ENCODE measurements at regions not wholly inside any gene's neighbourhood (a gene's known extent, or its start where the extent isn't known, plus 50 kb on each side); places are given as distances from the start of the nearest gene placed in this dataset.
A peak's percentile ranks its signal among the peaks of the same experiment; 100 is the strongest.
"Not testable (repeated sequence)": the region's sequence is repeated elsewhere in the genome, so short reads cannot be mapped to it uniquely, and the experiment has no call there.

DNA sequence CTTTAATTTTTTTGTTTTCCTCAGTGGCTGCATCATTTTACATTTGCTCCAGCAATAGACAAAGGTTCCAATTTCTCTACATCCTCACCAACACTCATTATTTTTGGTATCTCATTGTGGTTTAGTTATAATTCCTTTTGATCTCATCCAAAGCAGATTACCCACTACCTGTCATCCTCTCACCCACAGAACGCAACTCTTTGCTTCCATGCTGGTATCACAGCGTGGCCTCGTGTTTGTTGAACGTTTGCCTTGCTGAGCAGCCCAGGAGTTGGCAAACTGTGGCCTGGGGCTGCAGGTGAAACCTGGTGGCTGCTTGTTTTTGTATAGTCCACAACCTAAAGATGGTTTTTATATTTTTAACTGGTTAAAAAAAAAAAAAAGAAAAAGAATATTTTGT is 181.9 kb downstream of the BCAS1 start:
- whole genome bisulfite sequencing, 2 donors: 67 to 70% methylated on average over 4 of the region's 4 CpGs
- Histone ChIP-seq H3K27ac (no peak overlapping the region), H3K4me1 (no peaks in the 10 kb centered on the region), H3K27me3 (no peaks in the 10 kb centered on the region), H3K36me3 (replicated peaks in 1 of 2; ENCODE audit: insufficient read depth in 1 of 2, low read depth in 2 of 2) (no peaks in the 10 kb centered on the region), H3K9me3 (no peaks in the 10 kb centered on the region), H3K4me3 (no peak overlapping the region)
- no peak for TF ChIP-seq POLR2A (IDR thresholded peaks at IDR 0.05)
- TF ChIP-seq, protein P1, sequence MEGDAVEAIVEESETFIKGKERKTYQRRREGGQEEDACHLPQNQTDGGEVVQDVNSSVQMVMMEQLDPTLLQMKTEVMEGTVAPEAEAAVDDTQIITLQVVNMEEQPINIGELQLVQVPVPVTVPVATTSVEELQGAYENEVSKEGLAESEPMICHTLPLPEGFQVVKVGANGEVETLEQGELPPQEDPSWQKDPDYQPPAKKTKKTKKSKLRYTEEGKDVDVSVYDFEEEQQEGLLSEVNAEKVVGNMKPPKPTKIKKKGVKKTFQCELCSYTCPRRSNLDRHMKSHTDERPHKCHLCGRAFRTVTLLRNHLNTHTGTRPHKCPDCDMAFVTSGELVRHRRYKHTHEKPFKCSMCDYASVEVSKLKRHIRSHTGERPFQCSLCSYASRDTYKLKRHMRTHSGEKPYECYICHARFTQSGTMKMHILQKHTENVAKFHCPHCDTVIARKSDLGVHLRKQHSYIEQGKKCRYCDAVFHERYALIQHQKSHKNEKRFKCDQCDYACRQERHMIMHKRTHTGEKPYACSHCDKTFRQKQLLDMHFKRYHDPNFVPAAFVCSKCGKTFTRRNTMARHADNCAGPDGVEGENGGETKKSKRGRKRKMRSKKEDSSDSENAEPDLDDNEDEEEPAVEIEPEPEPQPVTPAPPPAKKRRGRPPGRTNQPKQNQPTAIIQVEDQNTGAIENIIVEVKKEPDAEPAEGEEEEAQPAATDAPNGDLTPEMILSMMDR (IDR thresholded peaks at IDR 0.05): no peak
- DNase-seq (no peak), ATAC-seq (no peak)
- intact Hi-C loops (cut with DNase I): no loop called here

DNA sequence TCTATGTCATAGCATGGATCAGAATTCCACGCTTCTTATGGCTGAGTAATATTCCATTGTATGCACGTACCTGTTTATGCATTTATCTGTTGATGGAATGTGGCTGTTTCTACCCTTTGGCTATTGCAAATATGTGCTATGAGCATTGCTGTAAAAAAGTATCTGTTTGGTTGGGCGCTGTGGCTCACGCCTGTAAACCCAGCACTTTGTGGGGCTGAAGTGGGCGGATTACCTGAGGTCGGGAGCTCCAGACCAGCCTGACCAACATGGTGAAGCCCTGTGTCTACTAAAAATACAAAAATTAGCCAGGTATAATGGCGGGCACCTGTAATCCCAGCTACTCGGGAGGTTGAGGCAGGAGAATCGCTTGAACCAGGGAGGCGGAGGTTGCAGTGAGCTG is 182.4 kb downstream of the BCAS1 start:
- no peaks in the 10 kb centered on the region for H3K4me1 ChIP-seq
- no peak for TF ChIP-seq POLR2A (IDR thresholded peaks at IDR 0.05)
- TF ChIP-seq, protein P1 (IDR thresholded peaks at IDR 0.05): no peak
- ATAC-seq (no peak), DNase-seq (no peak)
- no peak overlapping the region for H3K4me3 ChIP-seq
- 88 to 92% methylated on average over 10 of the region's 10 CpGs for WGBS, 2 donors
- H3K36me3 ChIP-seq (replicated peaks in 1 of 2; ENCODE audit: insufficient read depth in 1 of 2, low read depth in 2 of 2): no peaks in the 10 kb centered on the region
- H3K27ac ChIP-seq: no peak overlapping the region
- no peaks in the 10 kb centered on the region for H3K9me3 ChIP-seq
- no peaks in the 10 kb centered on the region for H3K27me3 ChIP-seq
- intact Hi-C loops (cut with DNase I): no loop called here

DNA sequence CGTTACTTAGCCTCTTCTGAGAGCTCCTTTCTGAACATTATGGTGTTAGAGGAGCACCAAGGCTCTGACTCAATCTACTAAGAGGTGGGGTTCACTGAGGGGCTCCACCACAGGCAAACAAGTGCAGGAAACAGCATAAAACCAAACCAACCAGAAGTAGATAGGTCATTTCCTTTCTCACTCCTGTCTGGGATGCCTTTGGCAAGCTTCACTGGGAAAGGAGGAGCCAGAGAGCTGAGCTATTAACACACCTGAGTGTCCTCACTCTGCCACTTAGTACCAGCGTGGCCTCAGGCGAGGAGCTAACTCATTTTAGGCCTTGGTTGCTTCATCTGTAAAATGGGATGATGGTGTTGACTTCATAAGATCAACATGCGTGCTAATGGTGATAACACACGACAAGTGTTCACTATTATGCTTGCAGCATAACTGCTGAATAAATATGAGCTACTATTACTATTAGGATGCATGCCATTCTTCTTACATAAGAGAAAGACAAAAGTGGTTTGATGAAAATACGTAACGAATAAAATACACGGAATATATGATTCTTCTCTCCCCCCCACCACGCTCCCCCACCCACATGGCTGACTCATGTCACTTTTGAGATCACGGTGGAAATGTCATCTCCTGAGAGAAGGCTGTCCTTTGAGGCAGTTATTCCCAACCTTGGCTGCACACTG is 185.4 kb downstream of the BCAS1 start:
- peak; percentile 12 for ATAC-seq

DNA sequence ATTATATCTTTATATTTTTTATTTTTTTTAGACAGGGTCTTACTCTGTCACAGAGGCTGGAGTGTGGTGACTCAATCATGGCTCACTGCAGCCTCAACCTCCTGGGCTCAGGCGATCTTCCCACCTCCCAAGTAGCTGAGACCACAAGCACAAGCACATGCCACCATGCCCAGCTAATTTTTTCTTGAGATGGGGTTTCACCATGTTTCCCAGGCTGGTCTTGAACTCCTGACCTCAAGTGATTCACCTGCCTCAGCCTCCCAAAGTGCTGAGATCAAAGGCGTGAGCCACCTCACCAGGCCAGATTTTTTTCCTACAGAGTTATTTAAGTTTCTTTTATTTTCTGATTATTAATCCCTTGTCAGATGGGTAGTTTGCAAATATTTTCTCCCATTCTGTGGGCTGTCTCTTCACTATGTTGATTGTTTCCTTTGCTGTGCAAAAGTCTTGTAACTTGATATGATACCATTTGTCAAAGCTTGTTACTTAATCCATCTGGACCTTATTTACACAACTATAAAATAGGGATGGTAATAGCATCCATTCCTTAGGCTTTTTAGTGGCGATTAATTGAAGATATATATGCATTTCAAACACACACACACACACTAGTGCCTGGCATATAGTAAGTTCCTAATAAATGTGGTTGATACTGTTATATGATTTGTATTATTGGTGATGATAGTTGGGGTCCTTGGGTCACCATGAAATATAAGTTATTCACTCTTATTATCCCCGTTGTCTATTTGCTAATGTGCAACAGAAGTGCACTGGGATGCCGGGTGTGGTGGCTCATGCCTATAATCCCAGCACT is 187.1 kb downstream of the BCAS1 start:
- Histone ChIP-seq H3K9me3 (no peaks in the 10 kb centered on the region), H3K4me3 (no peak overlapping the region), H3K27ac (no peak overlapping the region), H3K27me3 (no peaks in the 10 kb centered on the region), H3K4me1 (peaks cover 5% of the 10 kb centered on the region), H3K36me3 (replicated peaks in 1 of 2; ENCODE audit: insufficient read depth in 1 of 2, low read depth in 2 of 2) (no peaks in the 10 kb centered on the region)
- no peak for ATAC-seq
- WGBS, 2 donors: 82 to 85% methylated on average over 5 of the region's 5 CpGs
- DNase-seq: no peak
- intact Hi-C loops (cut with DNase I): no loop called here
- TF ChIP-seq, protein P1 (IDR thresholded peaks at IDR 0.05): no peak
- no peak for TF ChIP-seq POLR2A (IDR thresholded peaks at IDR 0.05)

More for the DNA sequence above, 185.4 kb downstream of the BCAS1 start:
- Histone ChIP-seq H3K27me3 (no peaks in the 10 kb centered on the region), H3K36me3 (replicated peaks in 1 of 2; ENCODE audit: insufficient read depth in 1 of 2, low read depth in 2 of 2) (no peaks in the 10 kb centered on the region), H3K9me3 (no peaks in the 10 kb centered on the region), H3K4me1 (no peaks in the 10 kb centered on the region), H3K27ac (no peak overlapping the region), H3K4me3 (no peak overlapping the region)
- intact Hi-C loops (cut with DNase I): no loop called here
- no peak for DNase-seq
- TF ChIP-seq, protein P1 (IDR thresholded peaks at IDR 0.05): no peak
- TF ChIP-seq POLR2A (IDR thresholded peaks at IDR 0.05): no peak
- 80 to 87% methylated on average over 10 of the region's 10 CpGs for WGBS, 2 donors

DNA sequence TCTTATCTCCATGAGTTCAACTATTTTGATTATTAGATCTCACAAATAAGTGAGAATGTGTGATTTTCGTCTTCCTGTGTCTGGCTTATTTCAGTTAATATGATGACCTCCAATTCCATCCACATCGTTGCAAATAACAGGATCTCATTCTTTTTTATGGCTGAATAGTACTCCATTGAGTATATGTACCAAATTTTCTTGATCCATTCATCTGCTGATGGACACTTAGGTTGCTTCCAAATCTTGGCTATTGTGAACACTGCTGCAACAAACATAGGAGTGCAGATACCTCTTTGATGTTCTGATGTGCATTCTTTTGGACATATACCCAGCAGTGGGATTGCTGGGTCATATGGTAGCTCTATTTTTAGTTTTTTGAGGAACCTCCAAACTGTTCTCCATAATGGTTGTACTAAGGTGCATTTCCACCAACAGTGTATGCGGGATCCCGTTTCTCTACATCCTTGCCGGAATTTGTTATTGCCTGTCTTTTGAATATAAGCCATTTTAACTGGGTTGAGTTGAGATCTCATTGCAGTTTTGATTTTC is 187.9 kb downstream of the BCAS1 start:
- H3K4me1 ChIP-seq; H3K9me3 ChIP-seq; H3K36me3 ChIP-seq (replicated peaks in 1 of 2; ENCODE audit: insufficient read depth in 1 of 2, low read depth in 2 of 2); H3K27ac ChIP-seq; intact Hi-C loops (cut with DNase I); DNase-seq; H3K27me3 ChIP-seq; H3K4me3 ChIP-seq; ATAC-seq: not testable (repeated sequence)
- 89 to 93% methylated on average over 5 of the region's 5 CpGs for WGBS, 2 donors

All from body of pancreas (tissue), 4 donors.